SK-N-SH treated with all-trans-retinoic acid at 6 μM for 48 hours (cell line): ENCODE measurements at regions not wholly inside any gene's neighbourhood (a gene's known extent, or its start where the extent isn't known, plus 50 kb on each side); places are given as distances from the start of the nearest gene placed in this dataset.

Source experiments
- ATAC-seq: fragments of 200-7000 bp; cut with Tn5 transposase; 3 replicates; pipeline ENCODE4 v1.9.1; 2020; ENCODE audit warnings: mild to moderate bottlenecking, moderate library complexity
- ARNTL ChIP-seq: fragments of 450-650 bp; formaldehyde crosslinking; IDR thresholded peaks from 2 replicates; pipeline ENCODE4 v1.5.0; 2020; ENCODE audit warnings: low read depth, mild to moderate bottlenecking, moderate library complexity, borderline replicate concordance
- BACH2 ChIP-seq: fragments of 250-450 bp; sonication (Bioruptor Pico); IDR thresholded peaks from 2 replicates; pipeline ENCODE4 v1.9.0; 2021; ENCODE audit warnings: mild to moderate bottlenecking, borderline replicate concordance
- CSDC2 ChIP-seq: fragments of 250-450 bp; sonication (Bioruptor Pico); IDR thresholded peaks from 2 replicates; pipeline ENCODE4 v1.5.0; 2020; ENCODE audit warnings: mild to moderate bottlenecking, moderate library complexity
- ESRRG ChIP-seq: fragments of 250-450 bp; sonication (Bioruptor Pico); IDR thresholded peaks from 2 replicates; pipeline ENCODE4 v1.6.1; 2021; ENCODE audit warnings: mild to moderate bottlenecking
- GLIS3 ChIP-seq: fragments of 250-450 bp; sonication (Bioruptor Pico); IDR thresholded peaks from 2 replicates; pipeline ENCODE4 v1.5.0; 2020; ENCODE audit warnings: mild to moderate bottlenecking, moderate library complexity
- ISL1 ChIP-seq: fragments of 250-450 bp; sonication (Bioruptor Pico); IDR thresholded peaks from 2 replicates; pipeline ENCODE4 v2.1.2; 2022; ENCODE audit warnings: mild to moderate bottlenecking, moderate library complexity
- OSR1 ChIP-seq: fragments of 250-450 bp; sonication (Bioruptor Pico); IDR thresholded peaks from 2 replicates; pipeline ENCODE4 v1.8.0; 2022; ENCODE audit warnings: moderate library complexity, mild to moderate bottlenecking, inconsistent platforms
- PPARA ChIP-seq: fragments of 250-450 bp; sonication (Bioruptor Pico); IDR thresholded peaks from 2 replicates; pipeline ENCODE4 v1.5.0; 2020; ENCODE audit warnings: mild to moderate bottlenecking, borderline replicate concordance
- RARB ChIP-seq: fragments of 250-450 bp; sonication (Bioruptor Pico); IDR thresholded peaks from 2 replicates; pipeline ENCODE4 v1.8.0; 2021; ENCODE audit warnings: mild to moderate bottlenecking, moderate library complexity
- SNAI2 ChIP-seq: fragments of 250-450 bp; sonication (Bioruptor Pico); IDR thresholded peaks from 2 replicates; pipeline ENCODE4 v1.5.0; 2020; ENCODE audit warnings: mild to moderate bottlenecking, moderate library complexity
- TCF4 ChIP-seq: fragments of 250-450 bp; sonication (Bioruptor Pico); IDR thresholded peaks from 2 replicates; pipeline ENCODE4 v1.8.0; 2021; ENCODE audit warnings: mild to moderate bottlenecking, moderate library complexity, borderline replicate concordance
- ZC3H10 ChIP-seq: fragments of 250-450 bp; sonication (Bioruptor Pico); IDR thresholded peaks from 2 replicates; pipeline ENCODE4 v1.5.1; 2021; ENCODE audit warnings: mild to moderate bottlenecking, moderate library complexity
- ZFP3 ChIP-seq: fragments of 250-450 bp; sonication (Bioruptor Pico); IDR thresholded peaks from 2 replicates; pipeline ENCODE4 v1.5.0; 2020; ENCODE audit warnings: mild to moderate bottlenecking, moderate library complexity
- ZFP30 ChIP-seq: fragments of 450-650 bp; formaldehyde crosslinking; IDR thresholded peaks from 2 replicates; pipeline ENCODE4 v1.5.0; 2022; ENCODE audit warnings: mild to moderate bottlenecking, moderate library complexity
- ZNF565 ChIP-seq: fragments of 450-650 bp; formaldehyde crosslinking; conservative IDR thresholded peaks from 2 replicates; pipeline ENCODE4 v1.5.0; 2020; ENCODE audit warnings: low read depth, mild to moderate bottlenecking, moderate library complexity
- ZNF70 ChIP-seq: fragments of 450-650 bp; formaldehyde crosslinking; IDR thresholded peaks from 2 replicates; pipeline ENCODE4 v1.5.0; 2020; ENCODE audit warnings: mild to moderate bottlenecking, moderate library complexity
- ZNF8 ChIP-seq: fragments of 450-650 bp; formaldehyde crosslinking; IDR thresholded peaks from 2 replicates; pipeline ENCODE4 v1.5.0; 2020; ENCODE audit warnings: mild to moderate bottlenecking, moderate library complexity
- TF ChIP-seq, protein P1 (sequence below): fragments of 250-450 bp; sonication (Bioruptor Pico); IDR thresholded peaks from 2 replicates; pipeline ENCODE4 v1.5.1; 2020; ENCODE audit warnings: low read depth, mild to moderate bottlenecking, moderate library complexity
- TF ChIP-seq, protein P2 (sequence below): fragments of 250-450 bp; sonication (Bioruptor Pico); IDR thresholded peaks from 2 replicates; pipeline ENCODE4 v1.5.1; 2021; ENCODE audit warnings: mild to moderate bottlenecking, moderate library complexity
- TF ChIP-seq, protein P3 (sequence below): fragments of 250-450 bp; sonication (Bioruptor Pico); IDR thresholded peaks from 2 replicates; pipeline ENCODE4 v1.5.0; 2020; ENCODE audit warnings: mild to moderate bottlenecking, moderate library complexity
- TF ChIP-seq, protein P4 (sequence below): fragments of 250-450 bp; sonication (Bioruptor Pico); IDR thresholded peaks from 2 replicates; pipeline ENCODE4 v1.8.0; 2020; ENCODE audit warnings: mild to moderate bottlenecking, moderate library complexity, borderline replicate concordance
- TF ChIP-seq, protein P5 (sequence below): fragments of 250-450 bp; sonication (Bioruptor Pico); IDR thresholded peaks from 2 replicates; pipeline ENCODE4 v1.8.0; 2021; ENCODE audit warnings: low read depth, mild to moderate bottlenecking, moderate library complexity, borderline replicate concordance

DNA sequence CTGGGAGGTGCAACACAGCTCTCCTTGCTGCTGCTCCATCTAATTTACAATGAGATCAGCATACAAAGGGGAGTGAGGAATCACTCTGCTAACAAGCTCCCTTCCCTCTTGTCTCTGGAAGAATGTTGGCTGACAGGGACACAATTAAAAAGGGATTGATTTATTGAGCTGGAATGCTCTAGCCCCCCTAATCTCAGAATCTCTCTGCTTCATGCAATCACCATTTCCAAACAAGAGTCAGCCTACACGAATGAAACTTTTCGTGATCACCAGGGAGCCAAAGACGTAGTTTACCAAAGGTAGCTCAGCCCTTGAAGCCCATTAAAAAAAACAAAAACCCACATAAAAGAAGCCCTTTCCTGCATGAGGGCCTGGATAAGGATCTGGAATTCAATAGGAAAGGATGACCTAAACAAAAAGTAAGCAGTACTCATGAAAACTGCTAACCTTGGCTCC lies 223.8 kb downstream of the C12orf75 start:
- no peak for ATAC-seq
- TF ChIP-seq ZFP3 = no peak
- TF ChIP-seq OSR1 (CRISPR knock-in tag) = no peak
- TF ChIP-seq GLIS3 (CRISPR knock-in tag) = no peak
- TF ChIP-seq RARB = no peak
- TF ChIP-seq ZC3H10 = no peak
- TF ChIP-seq SNAI2 (CRISPR knock-in tag) = no peak

DNA sequence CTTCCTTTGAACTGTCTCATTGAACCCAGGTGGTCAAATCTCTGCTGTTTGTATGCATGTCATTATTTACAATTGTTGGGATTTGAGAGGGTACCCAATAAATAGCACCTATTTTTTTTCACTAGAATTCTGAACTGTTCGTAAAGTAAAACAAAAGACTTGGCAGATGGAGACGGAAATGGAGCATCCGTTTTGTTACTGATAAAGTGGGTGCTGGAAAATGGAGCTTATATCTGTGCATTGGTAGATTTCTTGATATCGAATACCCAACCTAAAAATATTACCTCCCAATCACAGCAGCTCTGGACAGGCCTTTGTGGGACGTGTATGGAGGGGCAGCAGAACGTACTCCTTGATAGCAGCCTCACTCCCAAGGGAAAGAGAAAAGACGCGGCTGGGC lies 224.4 kb downstream of the C12orf75 start:
- TF ChIP-seq, protein P1, sequence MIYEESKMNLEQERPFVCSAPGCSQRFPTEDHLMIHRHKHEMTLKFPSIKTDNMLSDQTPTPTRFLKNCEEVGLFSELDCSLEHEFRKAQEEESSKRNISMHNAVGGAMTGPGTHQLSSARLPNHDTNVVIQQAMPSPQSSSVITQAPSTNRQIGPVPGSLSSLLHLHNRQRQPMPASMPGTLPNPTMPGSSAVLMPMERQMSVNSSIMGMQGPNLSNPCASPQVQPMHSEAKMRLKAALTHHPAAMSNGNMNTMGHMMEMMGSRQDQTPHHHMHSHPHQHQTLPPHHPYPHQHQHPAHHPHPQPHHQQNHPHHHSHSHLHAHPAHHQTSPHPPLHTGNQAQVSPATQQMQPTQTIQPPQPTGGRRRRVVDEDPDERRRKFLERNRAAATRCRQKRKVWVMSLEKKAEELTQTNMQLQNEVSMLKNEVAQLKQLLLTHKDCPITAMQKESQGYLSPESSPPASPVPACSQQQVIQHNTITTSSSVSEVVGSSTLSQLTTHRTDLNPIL (CRISPR knock-in tag) = no peak
- TF ChIP-seq ZNF70 (CRISPR knock-in tag) = no peak
- TF ChIP-seq CSDC2 (CRISPR knock-in tag) = no peak
- TF ChIP-seq ESRRG (CRISPR knock-in tag) = no peak
- TF ChIP-seq SNAI2 (CRISPR knock-in tag) = no peak
- TF ChIP-seq ZNF565 = no peak
- no peak for TF ChIP-seq PPARA
- no peak for TF ChIP-seq GLIS3 (CRISPR knock-in tag)
- TF ChIP-seq ISL1 (CRISPR knock-in tag) = no peak
- no peak for TF ChIP-seq RARB
- TF ChIP-seq ZNF8 = no peak
- no peak for ATAC-seq

DNA sequence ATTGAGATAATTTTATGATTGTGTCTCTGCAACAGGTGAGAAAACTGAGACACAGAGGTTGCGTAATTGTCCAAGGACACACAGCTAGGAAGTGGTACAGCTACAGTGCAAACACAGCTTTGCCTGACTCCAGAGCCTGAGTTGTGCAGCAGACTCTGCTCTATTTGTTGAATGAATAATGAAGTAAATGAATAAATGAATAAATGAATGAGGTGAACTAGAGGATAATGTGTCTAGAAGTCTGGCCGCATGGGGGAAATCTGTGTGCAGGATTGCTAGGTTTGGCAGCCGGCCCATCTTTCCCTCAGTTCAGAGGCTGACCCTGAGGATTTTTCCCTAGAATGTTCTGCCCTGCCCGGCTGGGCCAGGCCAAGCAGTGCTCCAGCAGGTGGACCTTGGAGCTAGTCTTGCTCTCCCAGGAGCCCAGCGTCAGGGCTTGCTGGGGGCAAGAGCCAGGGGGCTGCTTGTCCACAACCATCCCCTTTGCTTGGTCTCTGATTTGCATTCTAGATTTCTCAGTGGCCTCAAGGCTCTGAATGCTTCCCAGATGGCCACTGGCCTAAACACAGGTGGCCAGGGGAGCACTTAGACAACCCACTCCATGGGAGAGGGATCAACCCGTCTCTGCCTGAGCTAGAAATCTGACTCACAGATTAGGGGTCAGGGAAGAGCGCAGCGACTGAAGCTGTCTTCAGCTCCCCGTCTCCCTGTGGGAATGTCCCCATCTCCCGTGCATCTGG lies 225.2 kb downstream of the C12orf75 start:
- ATAC-seq = no peak
- TF ChIP-seq, protein P2, sequence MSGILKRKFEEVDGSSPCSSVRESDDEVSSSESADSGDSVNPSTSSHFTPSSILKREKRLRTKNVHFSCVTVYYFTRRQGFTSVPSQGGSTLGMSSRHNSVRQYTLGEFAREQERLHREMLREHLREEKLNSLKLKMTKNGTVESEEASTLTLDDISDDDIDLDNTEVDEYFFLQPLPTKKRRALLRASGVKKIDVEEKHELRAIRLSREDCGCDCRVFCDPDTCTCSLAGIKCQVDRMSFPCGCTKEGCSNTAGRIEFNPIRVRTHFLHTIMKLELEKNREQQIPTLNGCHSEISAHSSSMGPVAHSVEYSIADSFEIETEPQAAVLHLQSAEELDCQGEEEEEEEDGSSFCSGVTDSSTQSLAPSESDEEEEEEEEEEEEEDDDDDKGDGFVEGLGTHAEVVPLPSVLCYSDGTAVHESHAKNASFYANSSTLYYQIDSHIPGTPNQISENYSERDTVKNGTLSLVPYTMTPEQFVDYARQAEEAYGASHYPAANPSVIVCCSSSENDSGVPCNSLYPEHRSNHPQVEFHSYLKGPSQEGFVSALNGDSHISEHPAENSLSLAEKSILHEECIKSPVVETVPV (CRISPR knock-in tag) = no peak
- no peak for TF ChIP-seq ZNF565
- no peak for TF ChIP-seq ARNTL (CRISPR knock-in tag)
- no peak for TF ChIP-seq TCF4 (CRISPR knock-in tag)
- no peak for TF ChIP-seq ZNF8
- TF ChIP-seq RARB = no peak
- no peak for TF ChIP-seq CSDC2 (CRISPR knock-in tag)
- no peak for TF ChIP-seq ZFP30
- TF ChIP-seq SNAI2 (CRISPR knock-in tag) = no peak
- no peak for TF ChIP-seq ZFP3
- TF ChIP-seq ISL1 (CRISPR knock-in tag) = no peak
- no peak for TF ChIP-seq GLIS3 (CRISPR knock-in tag)
- TF ChIP-seq ESRRG (CRISPR knock-in tag) = no peak
- TF ChIP-seq, protein P3, sequence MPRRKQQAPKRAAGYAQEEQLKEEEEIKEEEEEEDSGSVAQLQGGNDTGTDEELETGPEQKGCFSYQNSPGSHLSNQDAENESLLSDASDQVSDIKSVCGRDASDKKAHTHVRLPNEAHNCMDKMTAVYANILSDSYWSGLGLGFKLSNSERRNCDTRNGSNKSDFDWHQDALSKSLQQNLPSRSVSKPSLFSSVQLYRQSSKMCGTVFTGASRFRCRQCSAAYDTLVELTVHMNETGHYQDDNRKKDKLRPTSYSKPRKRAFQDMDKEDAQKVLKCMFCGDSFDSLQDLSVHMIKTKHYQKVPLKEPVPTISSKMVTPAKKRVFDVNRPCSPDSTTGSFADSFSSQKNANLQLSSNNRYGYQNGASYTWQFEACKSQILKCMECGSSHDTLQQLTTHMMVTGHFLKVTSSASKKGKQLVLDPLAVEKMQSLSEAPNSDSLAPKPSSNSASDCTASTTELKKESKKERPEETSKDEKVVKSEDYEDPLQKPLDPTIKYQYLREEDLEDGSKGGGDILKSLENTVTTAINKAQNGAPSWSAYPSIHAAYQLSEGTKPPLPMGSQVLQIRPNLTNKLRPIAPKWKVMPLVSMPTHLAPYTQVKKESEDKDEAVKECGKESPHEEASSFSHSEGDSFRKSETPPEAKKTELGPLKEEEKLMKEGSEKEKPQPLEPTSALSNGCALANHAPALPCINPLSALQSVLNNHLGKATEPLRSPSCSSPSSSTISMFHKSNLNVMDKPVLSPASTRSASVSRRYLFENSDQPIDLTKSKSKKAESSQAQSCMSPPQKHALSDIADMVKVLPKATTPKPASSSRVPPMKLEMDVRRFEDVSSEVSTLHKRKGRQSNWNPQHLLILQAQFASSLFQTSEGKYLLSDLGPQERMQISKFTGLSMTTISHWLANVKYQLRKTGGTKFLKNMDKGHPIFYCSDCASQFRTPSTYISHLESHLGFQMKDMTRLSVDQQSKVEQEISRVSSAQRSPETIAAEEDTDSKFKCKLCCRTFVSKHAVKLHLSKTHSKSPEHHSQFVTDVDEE (CRISPR knock-in tag) = no peak
- no peak for TF ChIP-seq BACH2 (CRISPR knock-in tag)
- TF ChIP-seq OSR1 (CRISPR knock-in tag) = no peak

DNA sequence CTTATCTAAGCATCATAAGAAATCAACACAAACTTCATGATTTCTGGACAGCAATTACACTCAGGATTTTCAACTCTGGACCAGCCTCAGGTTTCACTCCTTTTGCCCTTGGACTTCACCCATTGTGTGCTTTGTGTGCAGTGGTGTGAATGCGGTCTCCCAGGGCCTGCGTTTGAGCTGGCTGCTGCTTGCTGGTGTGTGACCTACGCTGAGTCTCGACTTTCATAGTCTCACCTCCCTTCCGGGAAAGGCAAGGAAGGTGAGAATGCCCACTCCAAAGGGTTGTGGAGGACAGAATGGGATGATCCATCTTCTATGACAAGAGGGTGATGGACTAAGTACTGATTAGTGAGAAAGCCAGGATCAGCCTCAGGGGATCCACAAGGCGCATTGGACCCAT lies 228.8 kb downstream of the C12orf75 start:
- no peak for TF ChIP-seq RARB
- no peak for ATAC-seq

DNA sequence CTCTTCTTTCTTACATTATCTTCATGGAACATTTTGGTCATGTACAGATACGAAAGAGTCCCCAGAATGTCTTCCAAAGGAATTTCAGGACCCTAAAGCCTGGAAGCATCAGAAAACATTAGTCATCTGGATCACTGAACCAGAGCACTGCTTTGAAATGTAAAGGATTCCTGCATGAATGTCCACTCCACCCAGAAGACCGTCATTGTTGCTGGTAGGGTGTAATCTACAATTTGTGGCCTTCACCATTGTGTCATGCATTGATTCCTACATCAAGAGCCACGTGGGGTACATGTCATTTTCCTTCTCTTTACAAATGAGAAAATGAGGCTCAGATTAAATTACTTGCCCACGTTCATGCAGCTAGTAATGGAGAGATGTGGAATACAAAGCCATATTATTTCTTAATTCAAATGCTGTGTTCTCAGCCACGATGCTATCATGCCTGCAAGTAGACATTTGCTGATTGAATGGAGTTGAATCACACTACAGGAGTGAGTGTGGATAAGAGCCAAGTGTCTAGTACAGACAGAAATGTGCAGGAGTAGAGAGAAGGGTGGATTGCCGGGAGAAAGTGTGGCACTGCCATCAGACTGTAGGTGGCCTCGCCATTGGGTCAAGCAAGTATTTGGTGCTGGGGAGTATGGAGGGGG lies 231.2 kb downstream of the C12orf75 start:
- ATAC-seq = peak; percentile 79
- TF ChIP-seq TCF4 (CRISPR knock-in tag) (no peak), PPARA (no peak), BACH2 (CRISPR knock-in tag) (no peak), SNAI2 (CRISPR knock-in tag) (no peak), ZC3H10 (no peak), ZFP3 (no peak), ISL1 (CRISPR knock-in tag) (no peak), RARB (no peak), GLIS3 (CRISPR knock-in tag) (no peak), ZNF8 (no peak), ZFP30 (no peak), ARNTL (CRISPR knock-in tag) (no peak)
- TF ChIP-seq, protein P4, sequence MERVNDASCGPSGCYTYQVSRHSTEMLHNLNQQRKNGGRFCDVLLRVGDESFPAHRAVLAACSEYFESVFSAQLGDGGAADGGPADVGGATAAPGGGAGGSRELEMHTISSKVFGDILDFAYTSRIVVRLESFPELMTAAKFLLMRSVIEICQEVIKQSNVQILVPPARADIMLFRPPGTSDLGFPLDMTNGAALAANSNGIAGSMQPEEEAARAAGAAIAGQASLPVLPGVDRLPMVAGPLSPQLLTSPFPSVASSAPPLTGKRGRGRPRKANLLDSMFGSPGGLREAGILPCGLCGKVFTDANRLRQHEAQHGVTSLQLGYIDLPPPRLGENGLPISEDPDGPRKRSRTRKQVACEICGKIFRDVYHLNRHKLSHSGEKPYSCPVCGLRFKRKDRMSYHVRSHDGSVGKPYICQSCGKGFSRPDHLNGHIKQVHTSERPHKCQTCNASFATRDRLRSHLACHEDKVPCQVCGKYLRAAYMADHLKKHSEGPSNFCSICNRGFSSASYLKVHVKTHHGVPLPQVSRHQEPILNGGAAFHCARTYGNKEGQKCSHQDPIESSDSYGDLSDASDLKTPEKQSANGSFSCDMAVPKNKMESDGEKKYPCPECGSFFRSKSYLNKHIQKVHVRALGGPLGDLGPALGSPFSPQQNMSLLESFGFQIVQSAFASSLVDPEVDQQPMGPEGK = no peak
- TF ChIP-seq, protein P5, sequence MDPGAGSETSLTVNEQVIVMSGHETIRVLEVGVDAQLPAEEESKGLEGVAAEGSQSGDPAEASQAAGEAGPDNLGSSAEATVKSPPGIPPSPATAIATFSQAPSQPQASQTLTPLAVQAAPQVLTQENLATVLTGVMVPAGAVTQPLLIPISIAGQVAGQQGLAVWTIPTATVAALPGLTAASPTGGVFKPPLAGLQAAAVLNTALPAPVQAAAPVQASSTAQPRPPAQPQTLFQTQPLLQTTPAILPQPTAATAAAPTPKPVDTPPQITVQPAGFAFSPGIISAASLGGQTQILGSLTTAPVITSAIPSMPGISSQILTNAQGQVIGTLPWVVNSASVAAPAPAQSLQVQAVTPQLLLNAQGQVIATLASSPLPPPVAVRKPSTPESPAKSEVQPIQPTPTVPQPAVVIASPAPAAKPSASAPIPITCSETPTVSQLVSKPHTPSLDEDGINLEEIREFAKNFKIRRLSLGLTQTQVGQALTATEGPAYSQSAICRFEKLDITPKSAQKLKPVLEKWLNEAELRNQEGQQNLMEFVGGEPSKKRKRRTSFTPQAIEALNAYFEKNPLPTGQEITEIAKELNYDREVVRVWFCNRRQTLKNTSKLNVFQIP = no peak
